ENCODE measurements at regions not wholly inside any gene's neighbourhood (a gene's known extent, or its start where the extent isn't known, plus 50 kb on each side); places are given as distances from the start of the nearest gene placed in this dataset.

DNA sequence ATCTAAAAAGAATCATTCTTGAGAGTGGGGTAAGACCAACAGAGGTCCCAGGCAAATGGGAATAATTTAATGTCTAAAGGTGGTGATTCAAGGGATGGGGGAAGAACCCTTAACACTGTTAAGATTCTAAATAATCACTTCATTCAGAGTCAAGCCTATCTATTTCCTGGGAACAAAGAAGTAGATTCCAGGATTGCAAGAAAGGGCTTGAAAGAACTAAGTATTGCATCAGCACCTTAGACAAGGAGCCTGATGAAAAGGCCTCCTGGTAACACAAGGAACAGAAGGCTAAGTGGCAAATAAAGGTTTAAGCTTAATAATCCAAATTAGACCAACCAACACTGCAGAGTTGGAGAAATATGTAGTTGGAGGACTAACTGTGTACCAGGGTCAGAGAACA, 620.7 kb upstream of the BTBD3 start:
- peak overlapping the region; percentile 33 for H3K27ac ChIP-seq
- DNase-seq (ENCODE audit: low read depth, low spot score): no peak

DNA sequence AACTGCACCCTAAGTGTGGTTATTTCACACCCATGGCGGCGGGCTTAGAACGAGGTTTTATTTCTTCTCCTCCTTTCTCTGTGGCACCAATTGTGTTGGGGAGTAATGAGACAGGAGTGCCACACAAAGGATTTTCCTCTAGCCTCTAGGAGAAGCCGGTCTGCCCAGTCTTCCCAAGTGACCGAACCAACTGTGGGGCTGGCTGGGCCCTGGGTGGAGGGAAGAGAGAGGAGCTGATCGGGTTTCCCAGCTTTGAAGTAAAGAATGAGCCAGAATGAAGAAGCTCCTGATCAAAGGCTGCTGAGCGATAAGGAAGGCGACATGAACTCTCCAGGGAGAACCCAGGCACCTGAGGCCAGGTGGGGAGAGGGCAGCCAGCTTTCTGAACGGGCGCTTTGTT, 616.0 kb upstream of the BTBD3 start:
- no peak overlapping the region for H3K27ac ChIP-seq
- DNase-seq (ENCODE audit: low read depth, low spot score): no peak

DNA sequence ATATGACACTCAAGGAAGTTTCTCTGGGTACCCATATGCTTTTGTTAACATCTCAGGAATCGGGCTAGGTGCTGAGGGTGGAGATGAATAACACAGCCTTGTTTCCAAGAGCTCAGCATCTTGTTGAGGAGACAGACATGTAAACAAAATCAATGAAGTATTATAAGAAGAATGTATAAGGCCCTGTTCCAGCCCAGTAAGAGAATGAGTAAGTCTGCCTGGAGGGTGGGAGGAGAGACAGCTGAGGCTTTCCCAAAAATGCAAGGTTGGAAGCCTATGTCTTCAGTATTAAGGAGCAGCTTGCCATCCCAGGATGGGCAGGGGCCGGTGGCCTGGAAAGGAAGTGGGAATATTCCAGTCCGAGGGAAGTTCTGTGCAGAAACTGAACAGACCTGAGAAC, 615.3 kb upstream of the BTBD3 start:
- DNase-seq (ENCODE audit: low read depth, low spot score): peak; percentile 37
- H3K27ac ChIP-seq: no peak overlapping the region

DNA sequence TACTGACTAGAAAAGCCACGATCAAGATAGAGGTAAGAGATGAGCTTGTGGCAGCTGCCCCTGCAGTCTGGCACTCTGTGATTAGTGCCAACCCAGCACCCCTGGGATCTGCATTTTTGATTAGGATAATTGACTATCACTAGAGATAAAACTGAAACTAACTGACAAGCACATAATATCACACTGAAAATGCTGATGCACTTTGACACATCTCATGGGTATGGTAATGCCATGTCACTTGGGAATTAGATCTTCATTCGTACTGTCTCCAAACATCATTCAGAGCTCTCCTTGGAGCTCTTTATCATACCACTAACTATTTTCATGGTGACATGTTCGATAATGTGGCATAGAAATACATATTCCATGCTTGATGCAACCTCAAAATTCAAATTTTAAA, 612.9 kb upstream of the BTBD3 start:
- no peak for DNase-seq (ENCODE audit: low read depth, low spot score)
- H3K27ac ChIP-seq: peak overlapping the region; percentile 35

DNA sequence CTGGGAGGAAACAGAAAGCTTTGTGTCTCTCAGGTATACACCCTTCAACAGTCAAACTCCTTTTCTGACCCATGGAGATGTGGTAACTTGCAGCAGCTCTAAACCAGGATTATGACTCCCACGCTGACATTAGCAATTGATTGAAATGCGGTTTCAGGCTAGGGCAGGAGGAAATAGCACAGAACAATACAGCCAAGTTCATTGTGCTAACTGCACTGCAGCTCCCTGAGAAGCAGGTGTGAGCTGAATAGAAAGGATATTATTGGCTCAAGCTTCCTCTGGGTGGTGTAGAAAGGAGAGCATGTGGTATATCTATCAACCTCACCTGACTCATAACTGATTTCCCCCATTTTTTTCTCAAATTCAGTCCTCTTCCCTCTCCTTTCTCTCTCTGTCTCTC, 612.3 kb upstream of the BTBD3 start:
- peak overlapping the region; percentile 35 for H3K27ac ChIP-seq
- DNase-seq (ENCODE audit: low read depth, low spot score): peak; percentile 87

DNA sequence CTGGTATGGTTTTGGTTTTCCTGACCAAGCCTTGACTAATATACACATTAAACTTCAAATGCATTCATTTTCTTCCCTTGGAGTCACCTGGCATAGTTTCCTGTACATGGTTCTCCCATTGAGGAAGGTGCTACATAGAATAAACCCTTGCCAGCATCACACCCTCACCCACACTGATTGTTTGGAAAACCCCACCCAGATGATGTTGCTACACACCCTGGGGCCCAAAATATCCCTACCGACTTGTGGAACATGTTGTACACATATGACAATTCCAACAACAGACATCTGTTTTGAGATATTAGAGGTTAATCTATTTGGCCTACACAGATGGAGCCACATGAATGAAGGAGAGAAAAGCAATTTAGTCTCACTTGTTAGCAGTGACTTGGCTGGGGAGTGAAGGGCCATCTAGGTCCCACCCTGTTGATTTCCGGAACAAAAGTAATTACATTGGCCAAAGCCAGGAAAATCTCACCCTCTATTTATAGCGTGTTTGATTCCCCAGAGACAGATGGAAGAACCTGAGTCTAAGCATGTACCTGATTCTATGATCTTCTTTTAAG, 606.0 kb upstream of the BTBD3 start:
- no peak for DNase-seq (ENCODE audit: low read depth, low spot score)
- H3K27ac ChIP-seq: no peak overlapping the region

DNA sequence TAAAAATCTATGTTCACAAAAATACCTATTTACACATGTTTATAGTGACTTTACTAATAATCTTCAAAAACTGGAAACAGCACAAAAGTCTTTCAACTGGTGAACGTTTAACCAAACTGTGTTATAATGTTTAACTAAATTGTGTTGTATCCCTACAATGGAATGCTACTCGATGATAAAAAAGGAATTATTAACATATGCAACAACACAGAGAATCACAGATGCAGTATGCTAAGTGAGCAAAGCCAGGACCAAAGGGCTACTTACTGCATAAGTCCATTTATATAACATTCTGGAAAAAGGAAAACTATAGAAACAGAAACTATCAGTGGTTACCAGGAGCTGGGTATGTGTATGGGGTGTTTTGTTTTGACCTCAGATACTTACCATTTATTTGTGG, 602.2 kb upstream of the BTBD3 start:
- DNase-seq (ENCODE audit: low read depth, low spot score): no peak
- no peak overlapping the region for H3K27ac ChIP-seq

DNA sequence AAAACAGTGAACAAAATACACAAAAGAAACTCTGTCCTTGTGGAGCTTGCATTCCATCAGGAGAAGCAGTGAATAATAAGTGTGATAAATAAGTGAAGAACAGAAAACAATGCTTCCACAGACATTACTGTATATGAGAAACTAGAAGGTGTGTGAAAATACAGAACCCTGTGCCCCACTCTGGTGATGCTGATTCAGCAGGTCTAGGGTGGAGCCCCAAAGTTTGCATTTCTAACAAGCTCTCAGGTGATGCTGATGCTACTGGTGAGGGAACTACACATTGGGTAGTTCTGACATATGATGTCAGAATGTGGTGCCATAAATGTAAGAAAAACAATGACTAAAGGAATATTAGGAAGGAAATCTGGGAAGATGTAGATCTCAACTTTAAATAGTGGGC, 601.4 kb upstream of the BTBD3 start:
- DNase-seq (ENCODE audit: low read depth, low spot score): no peak
- no peak overlapping the region for H3K27ac ChIP-seq

DNA sequence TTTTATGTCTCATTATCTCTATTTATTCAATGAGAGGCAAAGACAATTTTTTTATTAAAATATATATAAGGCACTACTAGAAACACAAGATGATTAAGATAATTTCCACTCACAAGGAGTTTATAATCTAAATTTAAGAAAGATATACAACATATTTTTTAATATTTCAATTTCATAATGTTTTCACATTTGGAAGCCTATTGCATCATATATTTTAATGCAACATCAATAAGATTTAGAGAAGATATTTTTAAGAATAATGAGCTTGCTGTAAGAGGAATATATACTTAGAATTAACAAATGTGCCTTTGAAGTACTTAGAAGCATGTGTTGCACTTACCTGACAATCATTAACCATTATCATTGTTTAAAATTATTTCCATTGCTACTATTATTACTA, 597.7 kb upstream of the BTBD3 start:
- no peak overlapping the region for H3K27ac ChIP-seq
- no peak for DNase-seq (ENCODE audit: low read depth, low spot score)

DNA sequence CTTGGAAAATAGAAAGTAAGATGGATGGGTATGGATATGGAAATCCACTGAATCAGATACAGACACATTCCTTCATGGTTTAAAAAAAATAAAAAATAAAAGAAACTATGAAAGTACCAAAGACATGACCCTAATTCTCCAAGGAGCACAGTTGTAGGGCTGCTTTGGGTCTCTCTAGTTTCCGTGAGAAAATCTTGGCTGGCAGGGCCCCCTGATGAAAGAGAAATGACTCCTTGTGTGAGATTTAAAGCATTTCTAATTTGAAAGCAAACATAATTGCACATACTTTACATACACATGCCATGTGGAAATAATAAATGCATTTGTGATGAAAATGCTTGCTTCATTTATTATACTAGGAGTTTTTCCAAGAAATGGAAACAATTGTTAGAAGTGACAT, 593.9 kb upstream of the BTBD3 start:
- H3K27ac ChIP-seq: no peak overlapping the region
- no peak for DNase-seq (ENCODE audit: low read depth, low spot score)

DNA sequence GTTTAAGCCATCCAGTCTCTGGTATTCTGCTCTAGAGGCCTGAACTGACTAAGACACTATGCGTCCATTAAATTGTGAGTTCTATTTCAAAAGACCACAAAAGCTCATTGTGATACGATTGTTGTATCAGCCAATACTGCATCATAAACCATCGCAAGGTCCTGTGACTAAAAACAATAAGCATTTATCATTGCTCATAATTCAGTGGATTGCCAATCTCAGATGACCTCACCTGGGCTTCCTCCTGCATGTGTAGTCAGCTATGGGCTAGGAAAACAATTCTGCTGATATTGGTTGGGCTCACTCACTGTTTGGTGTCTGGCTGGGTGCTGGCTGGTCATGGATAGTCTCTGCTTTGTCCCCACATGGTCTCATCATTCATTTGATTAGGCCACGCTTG, 592.7 kb upstream of the BTBD3 start:
- peak; percentile 58 for DNase-seq (ENCODE audit: low read depth, low spot score)
- peak overlapping the region; percentile 12 for H3K27ac ChIP-seq

DNA sequence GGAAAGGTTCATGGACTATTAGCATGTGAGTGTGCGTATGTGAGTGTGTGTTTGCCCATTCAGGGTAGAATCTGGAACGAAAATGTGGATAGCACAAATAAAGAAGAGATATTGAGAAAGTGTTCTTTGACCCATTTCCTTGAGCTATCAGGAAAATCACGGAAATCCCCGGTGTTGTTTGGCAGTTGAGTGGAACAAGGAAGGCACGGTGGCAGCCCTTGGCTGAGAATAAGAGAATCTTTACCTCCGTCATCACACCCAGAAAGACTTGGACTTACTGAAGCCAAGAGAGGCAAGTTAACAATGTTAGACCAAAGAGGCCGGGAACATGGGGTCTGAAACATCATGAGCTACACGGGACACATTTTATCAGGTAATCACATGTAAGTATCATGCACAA, 588.9 kb upstream of the BTBD3 start:
- no peak for DNase-seq (ENCODE audit: low read depth, low spot score)
- no peak overlapping the region for H3K27ac ChIP-seq

DNA sequence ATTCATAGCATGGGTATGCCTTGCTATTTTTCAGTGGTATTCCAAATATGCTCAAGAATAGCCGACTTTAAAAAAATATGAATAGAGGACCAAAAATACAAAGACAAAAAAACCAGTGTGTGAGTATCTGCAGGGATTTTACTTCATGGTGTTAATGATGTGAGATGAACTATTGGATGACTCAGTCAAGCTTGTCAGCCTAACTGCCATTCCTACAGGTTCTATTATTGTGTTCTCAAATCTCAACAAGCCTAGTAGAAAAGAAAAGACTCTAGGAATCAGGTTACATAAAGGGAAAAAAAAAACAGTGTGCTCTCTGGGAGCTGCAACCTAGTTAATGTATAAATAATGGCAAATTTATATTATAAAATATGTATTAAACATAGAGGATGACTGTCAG, 588.4 kb upstream of the BTBD3 start:
- no peak for DNase-seq (ENCODE audit: low read depth, low spot score)
- H3K27ac ChIP-seq: no peak overlapping the region

DNA sequence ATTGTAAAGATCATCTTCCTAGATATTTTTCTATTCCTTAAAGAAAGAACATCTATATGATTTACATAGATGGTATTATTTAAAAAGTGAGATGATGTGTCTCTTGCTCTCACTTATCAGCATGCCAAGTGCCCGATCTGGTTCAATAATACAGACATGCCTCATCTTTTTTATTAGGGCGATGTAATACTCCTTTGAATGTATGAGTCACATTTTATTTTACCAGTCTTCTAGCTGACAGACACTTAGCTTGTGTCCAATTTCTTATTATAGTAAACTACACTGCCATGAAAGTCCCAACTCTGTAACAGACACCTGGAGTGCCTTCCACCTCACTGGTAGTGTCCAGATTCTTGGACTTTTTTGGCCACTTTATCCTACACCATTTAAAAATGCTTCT, 586.6 kb upstream of the BTBD3 start:
- peak; percentile 33 for DNase-seq (ENCODE audit: low read depth, low spot score)
- H3K27ac ChIP-seq: no peak overlapping the region

DNA sequence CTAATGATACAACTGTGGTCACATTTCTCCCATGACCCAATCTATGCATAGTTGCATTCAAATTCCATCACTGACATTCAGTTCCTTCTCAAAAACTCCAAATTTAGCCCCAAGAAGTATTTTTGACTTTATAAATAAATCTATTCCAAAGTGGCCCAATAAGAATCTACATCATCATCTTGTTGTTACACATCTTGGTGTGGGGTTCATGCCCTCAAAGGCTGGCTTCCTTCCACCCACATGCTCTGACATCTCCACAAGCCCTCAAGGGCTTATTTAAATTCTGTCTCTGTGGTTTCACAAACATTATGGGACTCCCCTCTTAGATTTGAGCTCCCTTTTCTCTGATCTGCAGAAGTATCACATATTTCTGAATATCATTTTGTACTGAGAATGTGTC, 585.3 kb upstream of the BTBD3 start:
- DNase-seq (ENCODE audit: low read depth, low spot score): no peak
- no peak overlapping the region for H3K27ac ChIP-seq

DNA sequence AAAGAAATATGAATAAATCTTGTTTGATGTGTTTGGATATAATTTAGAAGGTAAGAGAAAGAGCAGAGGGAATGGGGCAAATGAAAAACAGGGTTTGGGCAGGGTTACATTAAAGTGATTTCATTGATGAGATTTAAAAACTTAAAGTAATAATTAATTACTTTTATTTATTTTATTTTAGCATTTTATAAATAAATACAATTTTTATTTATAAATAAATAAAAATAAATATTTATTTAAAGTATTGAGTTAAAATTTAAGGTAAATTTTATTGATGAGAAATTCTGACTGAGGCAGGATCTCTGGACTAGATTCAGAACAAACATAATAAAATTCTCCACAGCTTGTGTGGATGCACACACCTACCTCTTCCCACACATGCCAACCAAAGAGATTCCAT, 584.1 kb upstream of the BTBD3 start:
- no peak overlapping the region for H3K27ac ChIP-seq
- no peak for DNase-seq (ENCODE audit: low read depth, low spot score)

DNA sequence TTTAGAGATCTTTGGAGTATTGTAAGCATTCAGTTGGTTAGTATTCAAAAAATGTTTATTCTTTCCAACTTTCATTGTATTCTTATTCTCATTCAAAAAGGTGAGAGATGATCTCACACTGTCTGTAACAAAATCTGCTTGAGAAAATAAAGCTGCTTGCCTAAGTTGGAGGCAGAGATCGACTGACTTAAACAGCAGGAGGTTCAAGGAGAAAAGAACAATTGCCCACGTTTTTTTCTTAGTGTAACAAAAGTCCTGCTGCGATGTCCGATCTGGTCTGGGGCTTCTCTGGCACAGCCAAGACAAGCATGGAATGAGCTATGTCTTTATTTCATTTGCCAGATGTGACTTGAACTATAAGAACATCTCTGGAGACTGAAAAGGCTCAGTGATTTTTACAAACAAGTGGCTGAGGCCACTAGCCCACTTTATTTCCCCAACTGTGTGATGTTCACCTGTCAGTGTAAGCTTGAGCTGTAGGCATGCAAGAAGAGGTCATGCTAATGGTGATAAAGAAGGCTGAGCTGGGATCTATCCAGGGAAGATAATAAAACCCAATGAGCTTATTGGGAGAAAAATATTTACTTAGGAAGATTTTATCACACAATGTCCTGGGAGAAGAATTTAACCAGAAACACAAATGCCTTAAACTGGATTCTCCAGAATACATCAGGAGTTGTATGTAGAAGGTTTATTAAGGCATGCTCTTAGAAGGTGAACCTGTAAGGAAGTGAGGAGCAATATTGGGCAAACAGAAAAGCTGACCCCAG, 580.1 kb upstream of the BTBD3 start:
- no peak overlapping the region for H3K27ac ChIP-seq
- no peak for DNase-seq (ENCODE audit: low read depth, low spot score)

DNA sequence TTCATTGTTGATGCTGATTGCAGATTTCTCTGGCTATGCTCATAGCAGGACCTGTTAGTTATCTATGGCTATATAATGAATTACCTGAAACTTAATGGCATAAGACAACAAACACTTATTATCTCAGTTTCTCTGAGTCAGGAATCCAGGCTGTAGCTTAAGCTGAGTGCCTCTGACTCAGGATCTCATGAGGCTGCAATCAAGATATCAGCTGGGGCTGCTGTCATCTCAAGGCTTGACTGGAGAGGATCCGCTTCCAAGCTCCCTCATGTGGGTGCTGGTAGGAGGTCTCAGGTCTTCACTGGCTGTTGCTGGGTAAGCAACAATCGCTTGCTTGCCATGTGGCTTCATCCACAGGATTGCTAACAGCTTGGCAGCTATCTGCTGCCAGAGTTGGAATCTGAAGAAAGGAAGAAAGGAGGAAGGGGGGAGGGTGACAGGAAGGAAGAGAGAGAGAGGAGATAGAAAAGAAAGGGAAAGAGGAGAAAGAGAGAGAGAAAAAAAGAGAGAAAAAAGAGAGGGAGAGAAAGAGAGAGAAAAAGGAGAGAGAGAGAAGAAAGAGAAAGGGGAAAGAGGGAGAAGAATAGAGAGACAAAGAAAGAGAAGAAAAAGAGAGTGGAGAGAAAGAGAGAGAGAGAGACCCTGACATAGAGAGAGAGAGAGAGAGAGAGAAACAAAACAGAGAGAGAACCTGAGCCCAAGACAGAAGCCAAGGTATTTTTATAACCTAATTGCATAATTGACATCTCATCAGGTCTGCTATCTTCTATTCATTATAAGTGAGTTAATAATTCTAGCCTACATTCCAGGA, 579.0 kb upstream of the BTBD3 start:
- H3K27ac ChIP-seq: no peak overlapping the region
- DNase-seq (ENCODE audit: low read depth, low spot score): peak; percentile 70

DNA sequence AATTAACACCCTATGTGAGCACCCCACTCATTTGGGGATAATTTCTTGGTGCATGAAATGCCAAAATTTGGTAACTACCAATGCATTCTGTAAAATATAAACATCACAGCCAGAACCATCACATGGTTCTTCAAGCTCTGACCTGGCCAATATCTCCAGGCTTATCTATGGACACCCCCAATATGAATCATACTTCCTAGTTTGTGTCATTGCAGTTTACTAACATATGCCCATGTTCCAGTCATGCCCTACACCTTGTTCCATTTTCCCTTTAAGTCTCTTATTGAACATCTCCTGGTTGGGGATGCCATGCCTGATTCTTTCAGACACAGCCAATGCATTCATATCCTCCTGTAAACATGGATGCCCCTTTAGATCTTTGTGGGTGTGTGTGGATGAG, 572.8 kb upstream of the BTBD3 start:
- no peak for DNase-seq (ENCODE audit: low read depth, low spot score)
- no peak overlapping the region for H3K27ac ChIP-seq

DNA sequence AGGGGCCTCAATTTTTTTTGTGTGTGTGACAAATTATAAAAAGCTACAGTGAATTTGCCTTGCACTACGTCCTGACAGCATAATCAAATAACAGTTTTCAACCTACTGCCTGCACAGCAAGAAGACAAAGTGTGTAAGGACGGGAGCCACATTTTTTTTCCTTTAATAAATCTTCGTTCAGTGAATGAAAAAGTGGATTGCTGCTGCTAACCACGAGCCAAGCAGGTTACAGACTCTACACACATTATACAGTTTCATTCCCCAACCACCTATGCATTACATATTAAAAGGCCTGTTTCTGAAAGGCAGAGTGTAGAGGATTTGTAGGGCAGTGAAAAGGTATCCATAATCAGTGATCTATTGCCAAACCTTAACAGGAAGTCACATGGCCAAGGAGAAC, 570.0 kb upstream of the BTBD3 start:
- no peak for DNase-seq (ENCODE audit: low read depth, low spot score)

More for the DNA sequence above, 570.0 kb upstream of the BTBD3 start:
- H3K27ac ChIP-seq: no peak overlapping the region

All from epithelial cell of prostate (primary cell).